ENCODE measurements at regions not wholly inside any gene's neighbourhood (a gene's known extent, or its start where the extent isn't known, plus 50 kb on each side); places are given as distances from the start of the nearest gene placed in this dataset.
"Not testable (repeated sequence)": the region's sequence is repeated elsewhere in the genome, so short reads cannot be mapped to it uniquely, and the experiment has no call there.

DNA sequence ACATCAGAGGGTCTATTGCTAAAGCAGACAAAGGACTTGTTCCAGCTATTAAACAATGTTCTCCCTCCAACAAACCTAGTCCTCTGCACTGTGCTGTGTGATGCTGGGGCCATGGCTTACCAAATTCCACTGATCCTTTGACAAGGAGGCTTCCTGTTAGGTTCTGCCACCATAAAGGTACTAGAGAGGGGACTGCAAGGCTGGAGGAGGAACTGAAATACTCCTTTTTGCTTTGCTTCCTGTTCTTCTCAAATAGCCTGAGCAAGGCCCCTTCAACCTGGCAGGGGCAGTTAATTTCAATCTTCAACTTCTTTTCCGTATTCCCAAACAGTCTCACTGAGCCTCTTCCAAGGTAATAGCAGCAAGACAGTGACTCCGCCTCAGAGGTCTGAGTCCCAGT is 286.4 kb upstream of the IRAK1BP1 start:
- no peak for DNase-seq (ENCODE audit: low read depth in 2 of 2)

DNA sequence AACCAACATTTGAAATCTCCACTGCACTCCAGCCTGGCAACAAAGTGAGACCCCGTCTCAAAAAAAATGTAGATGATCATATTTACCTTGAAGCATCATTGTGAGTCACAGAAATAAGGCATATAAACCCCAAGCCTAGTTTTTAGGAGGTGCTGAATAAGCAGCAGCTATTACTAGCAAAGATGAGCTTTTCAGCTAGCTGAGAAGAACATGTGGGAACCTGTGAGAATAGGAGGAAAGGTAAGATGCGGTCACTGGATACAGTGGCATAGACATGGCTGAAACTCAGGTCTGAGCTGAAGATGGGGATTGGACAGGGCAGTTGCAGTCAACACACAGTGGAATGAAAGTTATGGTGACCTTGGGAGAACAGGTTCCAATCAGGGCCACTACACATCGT is 284.3 kb upstream of the IRAK1BP1 start:
- no peak for DNase-seq (ENCODE audit: low read depth in 2 of 2)

DNA sequence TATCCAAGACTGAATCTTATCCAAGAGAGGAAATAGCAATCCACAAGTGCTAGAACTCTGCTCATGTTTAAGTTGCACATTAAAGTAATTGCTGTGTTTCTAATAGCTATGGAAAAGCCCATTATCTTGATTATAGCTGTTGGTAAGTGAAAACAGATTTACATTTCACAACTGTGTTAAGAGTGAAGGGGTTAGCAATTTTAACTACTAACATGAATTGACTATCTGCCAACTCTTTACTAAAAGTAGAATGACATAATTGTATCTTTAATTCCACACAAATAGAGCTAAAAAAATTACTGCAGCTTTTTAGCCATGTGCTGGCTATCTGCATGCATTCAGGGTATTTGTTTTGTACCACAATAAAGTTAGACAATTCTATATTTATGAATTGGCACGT is 277.9 kb upstream of the IRAK1BP1 start:
- no peak for DNase-seq (ENCODE audit: low read depth in 2 of 2)

DNA sequence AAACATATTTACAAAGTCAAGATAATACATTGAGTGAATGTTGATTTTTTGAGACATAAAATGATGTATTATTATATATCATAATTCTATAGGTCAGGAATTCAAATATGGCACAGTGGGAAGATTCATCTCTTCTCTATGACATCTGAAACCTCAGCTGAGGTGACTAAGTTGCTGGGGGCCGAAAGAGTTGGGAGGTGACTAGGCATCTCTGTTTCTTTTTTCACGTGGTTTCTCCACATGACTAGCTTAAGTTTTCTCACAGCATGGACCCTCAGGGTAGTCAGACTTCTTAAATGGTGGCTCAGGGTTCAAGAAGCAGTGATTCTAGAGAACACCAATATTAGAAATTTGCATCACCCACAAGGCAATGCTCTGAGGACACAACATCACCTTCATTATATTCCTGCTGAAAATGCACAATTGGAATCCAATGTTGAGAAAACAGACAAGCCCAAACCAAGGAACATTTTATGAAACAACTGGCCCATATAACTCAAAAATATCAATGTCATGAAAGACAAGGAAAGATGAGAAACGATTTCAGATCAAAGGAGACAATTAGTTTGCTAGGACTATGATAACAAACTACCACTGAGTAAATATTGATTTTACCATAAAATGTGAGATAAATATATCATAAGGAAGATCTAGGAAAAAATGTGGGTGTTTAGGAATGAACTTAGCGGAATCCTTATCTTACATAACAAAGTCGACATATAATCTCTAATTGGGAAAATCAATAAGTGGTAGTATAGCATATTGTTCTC is 273.3 kb upstream of the IRAK1BP1 start:
- no peak for DNase-seq (ENCODE audit: low read depth in 2 of 2)

DNA sequence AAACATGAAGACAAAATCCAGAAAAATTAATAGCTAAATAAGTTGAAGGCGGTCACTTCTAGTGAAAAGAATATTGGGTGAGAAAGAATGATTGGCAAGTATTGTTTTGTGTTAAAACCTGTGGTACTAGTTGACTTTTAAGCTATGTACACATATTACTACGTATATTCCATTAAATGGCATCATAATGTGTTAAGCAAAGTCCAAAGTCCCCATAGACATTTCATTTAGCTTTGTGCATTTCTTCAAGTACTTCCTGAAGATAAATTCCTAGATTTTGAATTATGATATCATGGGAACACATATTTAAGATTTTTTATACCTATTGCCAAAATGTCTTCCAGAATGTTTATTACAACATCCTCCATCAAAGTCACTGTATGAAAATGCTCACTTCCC is 272.7 kb upstream of the IRAK1BP1 start:
- no peak for DNase-seq (ENCODE audit: low read depth in 2 of 2)

DNA sequence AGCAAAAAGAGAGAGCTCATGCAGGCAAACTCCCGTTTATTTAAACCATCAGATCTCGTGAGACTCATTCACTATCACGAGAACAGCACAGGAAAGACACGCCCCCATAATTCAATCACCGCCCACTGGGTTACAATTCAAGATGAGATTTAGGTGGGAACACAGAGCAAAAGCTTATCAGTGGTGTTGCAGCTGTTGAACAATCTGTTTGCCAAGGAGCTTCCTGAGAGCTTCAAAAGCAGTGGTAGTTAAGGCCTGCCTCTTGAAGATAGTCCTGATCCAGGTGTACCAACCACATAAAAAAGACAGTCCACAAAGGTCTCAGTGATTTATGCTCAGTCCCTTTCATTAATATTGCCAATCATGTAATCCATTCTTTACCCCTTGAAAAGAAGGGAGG is 269.4 kb upstream of the IRAK1BP1 start:
- peak in 1 of 2 donors; percentile 30 for DNase-seq (ENCODE audit: low read depth in 2 of 2)

DNA sequence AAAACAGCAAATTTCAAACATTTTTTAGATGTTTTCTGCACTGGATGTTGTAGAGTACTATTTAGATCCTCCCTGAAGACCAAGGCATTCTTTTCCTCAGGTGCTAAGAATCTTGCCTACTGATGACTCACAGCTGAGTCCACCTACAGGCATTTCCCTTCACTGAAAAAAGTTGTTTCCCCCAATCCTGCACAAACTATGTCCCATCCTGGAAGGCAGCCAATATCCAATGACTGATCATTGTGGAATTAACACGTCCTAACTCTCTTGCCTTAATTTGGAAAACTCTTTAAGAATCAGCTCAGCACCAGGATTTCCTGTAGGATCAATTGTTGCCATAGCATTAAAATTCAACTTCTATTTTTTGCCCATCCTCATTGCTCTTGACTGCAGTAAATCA is 268.4 kb upstream of the IRAK1BP1 start:
- DNase-seq (ENCODE audit: low read depth in 2 of 2) = peak; percentile 97 to 99

DNA sequence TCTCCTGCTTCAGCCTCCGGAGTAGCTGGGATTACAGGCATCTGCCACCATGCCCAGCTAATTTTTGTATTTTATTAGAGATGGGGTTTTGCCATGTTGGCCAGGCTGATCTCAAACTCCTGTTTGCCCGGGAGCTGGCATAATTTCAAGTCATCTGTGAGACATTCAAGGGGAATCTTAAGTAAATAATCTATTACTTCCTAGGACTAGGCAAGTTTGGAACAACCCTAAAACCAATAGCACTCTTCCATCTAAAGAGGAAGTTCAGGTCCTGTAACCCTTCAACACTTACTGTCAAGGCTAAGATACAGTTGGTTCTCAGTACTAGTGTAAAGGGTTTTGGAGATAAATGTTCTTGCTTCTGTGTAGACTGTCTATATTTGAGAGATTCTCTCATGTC is 267.8 kb upstream of the IRAK1BP1 start:
- DNase-seq (ENCODE audit: low read depth in 2 of 2) = peak in 1 of 2 donors; percentile 47

DNA sequence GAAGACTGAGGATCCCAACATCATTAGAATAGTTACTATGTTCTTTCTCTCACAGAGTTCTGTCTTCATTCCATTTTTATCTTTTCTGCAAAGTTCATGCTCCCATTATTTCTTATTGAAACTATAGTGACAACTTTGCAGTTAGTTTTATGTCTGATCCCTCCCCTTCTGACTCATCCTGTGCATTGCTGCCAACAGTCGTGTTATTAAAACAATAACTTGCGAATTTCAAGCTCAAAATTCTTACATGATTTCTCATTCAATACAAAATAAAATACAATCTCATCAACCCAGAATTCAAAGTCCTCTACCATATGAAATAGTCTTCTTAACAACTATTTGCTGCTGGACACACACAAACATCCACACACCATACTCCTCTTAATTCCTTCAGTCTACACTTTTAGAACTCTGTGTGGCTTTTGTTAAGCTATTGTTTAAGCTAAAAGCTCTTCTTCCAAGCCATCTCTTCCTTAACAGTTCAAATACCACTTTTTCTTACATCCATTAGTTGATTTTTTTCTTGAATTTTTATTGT is 261.4 kb upstream of the IRAK1BP1 start:
- DNase-seq (ENCODE audit: low read depth in 2 of 2) = peak; percentile 82 to 85

DNA sequence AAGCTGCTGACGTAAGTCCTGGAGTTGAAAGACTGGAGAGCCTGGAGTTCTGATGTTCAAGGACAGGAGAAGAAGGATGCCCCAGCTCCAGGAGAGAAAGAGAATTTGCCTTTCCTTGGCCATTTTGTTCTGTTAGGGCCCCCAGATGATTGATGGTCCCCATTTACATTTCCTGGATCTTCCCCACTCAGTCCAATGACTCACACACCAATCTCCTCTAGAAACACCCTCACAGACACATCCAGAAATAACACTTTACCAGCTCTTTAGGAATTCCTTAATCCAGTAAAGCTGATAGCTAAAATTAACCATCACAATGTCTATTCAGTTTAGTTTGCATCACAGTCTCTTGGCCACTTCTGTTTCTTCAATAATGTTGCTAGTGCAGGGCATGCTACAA is 260.2 kb upstream of the IRAK1BP1 start:
- peak in 1 of 2 donors; percentile 77 for DNase-seq (ENCODE audit: low read depth in 2 of 2)

DNA sequence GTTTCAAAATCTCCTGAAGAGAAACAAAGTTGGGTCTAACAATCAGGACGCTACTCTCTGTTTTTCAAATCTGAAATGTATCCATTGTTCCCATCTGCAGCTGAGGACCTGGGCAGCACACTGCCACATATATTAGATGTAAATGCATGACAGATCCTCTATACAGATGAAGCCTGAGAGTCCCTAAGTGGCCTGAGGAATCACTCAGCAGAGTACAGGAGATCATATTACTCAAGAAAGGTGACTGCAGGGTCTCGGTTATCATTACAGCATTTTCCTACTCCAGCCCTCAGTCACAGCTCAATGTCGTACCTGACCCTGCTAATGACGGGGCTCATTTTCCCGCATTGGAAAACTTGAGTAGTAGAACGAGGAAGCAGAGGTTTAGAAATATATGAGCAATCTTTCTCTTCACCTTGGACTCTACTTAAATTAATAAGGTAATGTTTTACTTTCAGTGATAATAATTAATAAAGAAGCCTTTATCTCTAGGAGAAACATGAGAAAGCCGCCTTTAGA is 256.2 kb upstream of the IRAK1BP1 start:
- no peak for DNase-seq (ENCODE audit: low read depth in 2 of 2)

DNA sequence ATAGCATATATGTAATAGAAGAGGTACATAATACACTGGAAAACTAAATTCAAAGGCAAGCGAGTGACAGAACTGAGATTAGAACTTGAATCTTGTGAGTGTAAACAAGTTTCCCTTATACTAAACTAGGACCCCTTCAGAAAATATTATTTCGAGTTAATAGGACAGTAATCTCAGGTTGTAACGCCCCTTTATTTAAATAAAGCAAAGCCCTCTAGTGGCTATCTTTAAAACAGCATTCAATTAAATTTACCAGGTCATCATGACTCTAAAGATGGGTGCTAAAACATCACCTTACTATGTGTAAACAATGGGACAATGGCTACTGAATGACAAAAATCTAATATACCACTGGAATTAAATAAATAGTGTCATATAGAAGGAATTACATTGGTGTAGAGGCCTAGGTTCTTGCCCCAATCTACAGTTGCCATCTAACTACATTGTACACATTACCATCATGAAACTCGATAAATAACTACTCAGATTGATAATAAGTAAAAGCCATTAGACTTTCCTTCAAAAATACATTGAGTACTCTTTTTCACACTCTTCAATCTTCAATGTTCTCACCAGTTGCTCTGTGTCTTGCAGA is 255.4 kb upstream of the IRAK1BP1 start:
- DNase-seq (ENCODE audit: low read depth in 2 of 2) = peak; percentile 31 to 47

DNA sequence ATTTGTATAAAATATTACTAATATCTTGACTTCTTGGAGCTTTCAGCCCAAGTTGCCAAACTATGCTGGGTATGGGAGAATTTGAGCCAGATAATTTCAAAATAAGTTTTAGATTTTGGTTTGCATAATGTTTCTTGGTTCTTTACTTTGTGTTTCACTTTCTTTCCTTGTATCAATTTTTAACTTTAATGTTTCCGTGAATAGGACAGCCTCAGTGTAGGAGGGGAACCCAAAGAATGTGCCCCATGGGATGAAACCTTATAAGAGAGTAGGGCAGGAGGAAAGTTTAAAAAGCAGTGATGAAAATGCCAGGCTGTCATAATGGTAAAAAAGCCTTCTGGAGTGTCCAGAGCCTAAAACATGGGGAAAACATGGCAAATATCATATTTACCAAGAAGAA is 252.4 kb upstream of the IRAK1BP1 start:
- no peak for DNase-seq (ENCODE audit: low read depth in 2 of 2)

DNA sequence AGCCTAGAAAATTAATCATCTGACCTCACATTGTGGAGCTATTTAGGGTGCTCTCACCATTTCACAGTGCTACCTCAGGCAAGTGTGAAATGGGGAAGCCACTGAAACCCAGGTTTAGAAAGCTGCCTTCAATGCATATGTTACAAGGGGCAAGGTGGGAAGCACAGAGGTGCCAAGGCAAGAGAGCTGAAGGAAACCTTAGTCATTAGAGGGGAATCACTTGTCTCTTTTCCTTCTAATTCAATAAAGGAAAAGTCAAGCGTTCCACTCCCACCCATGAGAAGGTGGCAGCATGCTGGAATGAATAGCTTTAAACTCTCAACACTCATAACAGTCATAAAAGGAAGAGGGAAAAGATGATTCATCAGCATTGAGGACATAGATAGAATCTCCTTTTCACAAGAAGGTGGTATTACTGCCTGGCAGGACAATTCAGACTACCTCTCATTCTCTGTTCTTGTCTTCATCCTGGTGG is 251.9 kb upstream of the IRAK1BP1 start:
- DNase-seq (ENCODE audit: low read depth in 2 of 2) = peak; percentile 16 to 66

DNA sequence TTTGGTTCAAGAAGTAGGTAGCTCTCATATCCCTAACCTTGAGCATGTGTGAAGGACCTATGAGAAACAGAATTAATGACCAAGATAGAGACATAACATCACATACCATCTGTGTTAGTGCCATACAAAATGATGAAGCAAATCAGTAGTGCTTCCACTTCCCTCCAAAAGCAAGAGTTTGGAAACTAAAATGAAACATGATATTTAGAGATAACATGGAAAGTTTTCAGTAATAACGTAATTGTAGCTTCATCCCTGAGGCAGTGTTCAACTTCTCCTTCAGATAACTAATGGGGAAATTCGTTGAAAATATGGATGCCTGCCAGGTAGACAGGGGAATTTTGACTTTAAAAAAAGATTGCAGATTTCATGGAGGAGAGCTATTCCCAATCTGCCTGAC is 248.4 kb upstream of the IRAK1BP1 start:
- DNase-seq (ENCODE audit: low read depth in 2 of 2) = no peak

DNA sequence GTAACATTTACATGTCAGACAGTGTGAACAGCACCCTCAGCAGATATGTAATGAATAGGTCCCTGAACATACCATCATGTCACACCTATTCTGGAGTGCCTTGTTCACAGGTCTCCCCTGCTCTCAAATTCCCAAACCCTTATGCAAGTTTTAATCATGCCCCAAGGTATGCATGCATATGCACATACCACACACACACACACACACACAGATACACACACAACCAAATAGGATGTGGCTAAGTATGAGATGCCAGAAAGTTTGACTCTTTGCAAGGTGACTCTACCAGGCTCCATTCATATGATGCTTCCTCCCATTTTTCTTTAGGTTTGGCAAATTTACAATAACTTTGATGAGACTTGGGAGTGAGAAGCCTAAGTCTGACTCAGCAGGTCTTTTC is 243.8 kb upstream of the IRAK1BP1 start:
- DNase-seq (ENCODE audit: low read depth in 2 of 2) = no peak

DNA sequence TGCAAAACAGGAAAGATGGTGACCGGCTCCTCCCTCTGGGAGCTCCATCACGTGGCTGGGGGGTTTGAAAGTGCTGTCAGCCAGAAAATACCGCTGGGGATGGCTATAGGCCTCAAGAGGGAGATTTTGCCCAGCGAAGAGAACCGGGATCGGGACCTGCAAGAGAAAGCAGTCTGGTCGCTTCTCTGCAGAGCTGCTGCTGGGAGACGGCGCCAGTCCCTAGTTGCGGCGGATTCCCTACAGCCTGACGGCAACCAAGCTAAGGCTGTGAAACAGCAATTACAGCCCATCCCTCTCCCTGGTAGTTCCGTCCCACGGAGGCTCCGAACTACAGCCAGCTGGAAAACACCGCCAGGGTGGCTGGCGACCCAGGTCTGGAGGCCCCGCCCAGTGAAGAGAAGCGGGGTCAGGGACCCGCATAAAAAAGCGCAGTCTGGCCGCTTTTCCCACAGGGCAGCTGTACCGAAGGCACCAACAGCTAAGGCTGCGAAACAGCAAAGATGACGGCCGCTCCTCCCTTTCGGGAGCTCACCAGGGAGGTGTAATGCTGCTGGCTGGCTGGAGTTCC is 238.1 kb upstream of the IRAK1BP1 start:
- DNase-seq (ENCODE audit: low read depth in 2 of 2) = peak; percentile 9 to 41

DNA sequence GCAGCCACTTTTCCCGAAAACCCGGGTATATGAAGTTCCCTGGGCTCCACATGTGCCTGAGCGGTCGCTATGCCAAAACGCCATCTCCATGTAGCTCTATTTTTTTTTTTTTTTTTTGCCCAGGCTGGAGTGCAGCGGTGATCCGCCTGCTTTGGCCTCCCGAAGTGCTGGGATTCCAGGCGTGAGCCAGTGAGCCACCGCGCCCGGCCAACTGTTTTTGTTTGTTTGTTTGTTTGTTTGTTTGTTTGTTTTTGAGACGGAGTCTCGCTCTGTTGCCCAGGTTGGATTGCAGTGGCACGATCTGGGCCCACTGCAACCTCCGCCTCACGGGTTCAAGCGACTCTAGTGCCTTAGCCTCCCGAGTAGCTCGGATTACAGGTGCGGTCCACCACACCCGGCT is 237.5 kb upstream of the IRAK1BP1 start:
- DNase-seq (ENCODE audit: low read depth in 2 of 2) = no peak

DNA sequence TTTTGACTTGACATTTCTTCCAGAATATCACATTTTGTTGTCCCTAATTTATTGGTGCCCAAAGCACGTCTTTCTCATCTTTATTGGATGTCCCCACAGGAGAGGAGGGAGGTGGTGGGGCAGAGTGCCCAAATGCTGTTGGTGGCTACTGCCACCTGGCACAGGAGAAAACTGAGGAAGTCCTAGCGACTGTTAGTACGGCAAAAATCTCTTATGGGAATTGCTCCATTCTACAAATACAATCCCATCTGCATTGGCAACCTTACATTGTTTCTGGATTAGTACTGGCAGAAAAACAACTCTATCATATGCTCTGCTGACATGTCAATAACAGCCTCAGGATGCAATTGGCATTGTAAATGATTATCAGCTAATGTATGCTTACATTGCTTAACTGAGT is 235.4 kb upstream of the IRAK1BP1 start:
- no peak for DNase-seq (ENCODE audit: low read depth in 2 of 2)

DNA sequence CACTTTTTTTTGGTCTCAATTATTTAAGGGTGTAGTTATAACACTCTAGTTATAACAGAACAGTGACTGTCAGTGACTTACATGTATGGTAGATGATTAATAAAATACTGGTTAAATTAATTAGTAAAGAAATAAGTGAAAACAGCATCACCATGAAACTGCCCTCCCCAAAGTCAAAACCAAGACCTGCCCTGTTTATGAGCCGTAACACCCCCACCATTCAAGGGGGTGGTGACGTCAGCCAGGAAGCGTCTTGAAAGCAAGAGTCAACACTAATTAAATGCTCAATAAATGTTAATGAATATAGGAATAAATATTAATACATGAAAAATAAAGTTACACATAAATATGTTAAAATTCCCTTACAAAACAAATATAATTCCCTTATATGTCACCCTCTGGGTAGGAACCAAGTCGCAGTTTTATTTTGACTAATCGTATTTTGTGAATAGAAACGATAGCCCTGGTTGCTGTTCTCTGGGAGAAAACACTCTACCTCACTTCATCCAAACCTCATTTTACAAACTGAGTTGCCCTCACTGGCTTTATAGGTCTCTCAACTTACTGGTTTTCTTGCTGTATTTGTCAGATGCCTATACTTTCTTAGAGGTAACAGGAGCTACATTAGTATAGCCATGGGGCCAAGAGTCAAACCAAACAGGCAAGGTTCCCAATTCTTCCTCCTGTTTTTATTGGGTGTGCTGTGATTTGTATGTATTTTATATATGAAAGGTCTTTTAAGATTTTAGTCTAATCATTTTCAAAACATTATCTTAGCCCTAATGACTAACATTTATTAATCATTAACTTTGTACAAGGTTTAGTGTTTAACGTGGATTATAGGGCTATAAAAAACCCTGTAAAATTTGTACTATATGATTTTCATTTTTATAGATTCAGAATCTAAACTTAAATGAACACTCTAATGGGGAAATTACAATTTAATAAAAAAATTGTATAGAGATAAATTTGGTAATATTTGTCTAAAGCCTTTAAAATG is 227.9 kb upstream of the IRAK1BP1 start:
- DNase-seq (ENCODE audit: low read depth in 2 of 2) = no peak

DNA sequence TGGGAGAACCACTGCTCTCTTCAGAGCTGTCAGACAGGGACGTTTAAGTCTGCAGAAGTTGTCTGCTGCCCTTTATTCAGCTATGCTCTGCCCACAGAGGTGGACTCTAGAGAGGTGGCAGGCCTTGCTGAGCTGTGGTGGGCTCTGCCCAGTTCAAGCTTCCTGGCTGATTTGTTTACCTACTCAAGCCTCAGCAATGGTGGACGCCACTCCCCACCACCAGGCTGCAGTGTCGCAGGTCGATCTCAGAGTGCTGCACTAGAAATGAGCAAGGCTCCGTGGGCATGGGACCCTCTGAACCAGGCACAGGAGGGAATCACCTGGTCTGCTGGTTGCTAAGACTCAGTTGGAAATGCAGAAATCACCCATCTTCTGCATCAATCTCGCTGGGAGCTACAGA is 223.4 kb upstream of the IRAK1BP1 start:
- not testable (repeated sequence) for DNase-seq (ENCODE audit: low read depth in 2 of 2)

Data from lung microvascular endothelial cell (primary cell).